NCI-H748 (cell line): ENCODE measurements at regions not wholly inside any gene's neighbourhood (a gene's known extent, or its start where the extent isn't known, plus 50 kb on each side); places are given as distances from the start of the nearest gene placed in this dataset.
A peak's percentile ranks its signal among the peaks of the same experiment; 100 is the strongest.
"Not testable (repeated sequence)": the region's sequence is repeated elsewhere in the genome, so short reads cannot be mapped to it uniquely, and the experiment has no call there.

ENCODE experiments used
- DNase-seq: peaks from one replicate; lab custom pipeline; 2025; ENCODE audit not compliant: unreplicated experiment; lab: John Stamatoyannopoulos, UW

- not testable (repeated sequence) for DNase-seq
Observed at GRCh38 chr12:18840997-18841396, 103.1 kb downstream of the CAPZA3 start.

GRCh38 chr12:18849080-18849479 lies 111.2 kb downstream of the CAPZA3 start:
- DNase-seq = no peak

- DNase-seq = no peak
Observed at GRCh38 chr12:18849761-18850160, 111.8 kb downstream of the CAPZA3 start.

GRCh38 chr12:18850752-18851151 lies 112.8 kb downstream of the CAPZA3 start:
- no peak for DNase-seq

GRCh38 chr12:18851271-18851670 lies 113.4 kb downstream of the CAPZA3 start:
- no peak for DNase-seq

- no peak for DNase-seq
Observed at GRCh38 chr12:18853570-18854366, 115.8 kb downstream of the CAPZA3 start.

GRCh38 chr12:18857656-18858055 lies 119.7 kb downstream of the CAPZA3 start:
- no peak for DNase-seq

GRCh38 chr12:18859400-18859799 lies 121.5 kb downstream of the CAPZA3 start:
- DNase-seq = no peak

- DNase-seq = peak; percentile 38
Observed at GRCh38 chr12:18861287-18861858, 123.5 kb downstream of the CAPZA3 start.

- DNase-seq = no peak
Observed at GRCh38 chr12:18863769-18864500, 126.0 kb downstream of the CAPZA3 start.

GRCh38 chr12:18864900-18865561 lies 127.1 kb downstream of the CAPZA3 start:
- no peak for DNase-seq

GRCh38 chr12:18868717-18869116 lies 130.8 kb downstream of the CAPZA3 start:
- DNase-seq = no peak

GRCh38 chr12:18872770-18873169 lies 134.9 kb downstream of the CAPZA3 start:
- DNase-seq = no peak

- DNase-seq = no peak
Observed at GRCh38 chr12:18878676-18879180, 140.8 kb downstream of the CAPZA3 start.

GRCh38 chr12:18882690-18883089 lies 144.8 kb downstream of the CAPZA3 start:
- peak; percentile 10 for DNase-seq

GRCh38 chr12:18886962-18887361 lies 149.0 kb downstream of the CAPZA3 start:
- DNase-seq = no peak

- DNase-seq = no peak
Observed at GRCh38 chr12:18887368-18887767, 149.4 kb downstream of the CAPZA3 start.

GRCh38 chr12:18888047-18888446 lies 150.1 kb downstream of the CAPZA3 start:
- no peak for DNase-seq

- DNase-seq = not testable (repeated sequence)
Observed at GRCh38 chr12:18890621-18891020, 152.7 kb downstream of the CAPZA3 start.

GRCh38 chr12:18895540-18895939 lies 157.6 kb downstream of the CAPZA3 start:
- DNase-seq = no peak

- no peak for DNase-seq
Observed at GRCh38 chr12:18895946-18896345, 158.0 kb downstream of the CAPZA3 start.
